KMS-11 (cell line): ENCODE measurements at regions not wholly inside any gene's neighbourhood (a gene's known extent, or its start where the extent isn't known, plus 50 kb on each side); places are given as distances from the start of the nearest gene placed in this dataset.

Source experiments
- H2AFZ ChIP-seq: fragments of 200-600 bp; sonication (generic); 2 replicates; pipeline ENCODE4 v1.6.1; 2016; ENCODE audit warnings: antibody characterized with exemption, mixed run types, low read depth
- H3K27ac ChIP-seq: fragments of 200-600 bp; sonication (generic); 2 replicates; pipeline ENCODE4 v1.6.1; 2016; ENCODE audit warnings: mild to moderate bottlenecking, mixed run types
- H3K27me3 ChIP-seq: fragments of 200-600 bp; sonication (generic); 2 replicates; pipeline ENCODE4 v1.6.1; 2017; ENCODE audit warnings: mild to moderate bottlenecking, low read depth, mixed run types, moderate library complexity; ENCODE audit not compliant: insufficient read depth
- H3K36me3 ChIP-seq: fragments of 200-600 bp; sonication (generic); 2 replicates; pipeline ENCODE4 v1.6.1; 2017; ENCODE audit warnings: mild to moderate bottlenecking, mixed run types; ENCODE audit not compliant: insufficient read depth
- H3K4me1 ChIP-seq: fragments of 200-600 bp; sonication (generic); 2 replicates; pipeline ENCODE4 v1.6.1; 2016; ENCODE audit warnings: mild to moderate bottlenecking, low read depth, mixed run types; ENCODE audit not compliant: poor library complexity, severe bottlenecking
- H3K4me2 ChIP-seq: fragments of 200-600 bp; sonication (generic); 2 replicates; pipeline ENCODE4 v1.7.0; 2016; ENCODE audit warnings: mild to moderate bottlenecking, mixed run types
- H3K4me3 ChIP-seq: fragments of 200-600 bp; sonication (generic); IDR thresholded peaks from 2 replicates; pipeline ENCODE4 v1.6.1; 2017; ENCODE audit warnings: low read depth, low read length, mixed read lengths; ENCODE audit not compliant: insufficient read depth
- H3K79me2 ChIP-seq: fragments of 200-600 bp; sonication (generic); 2 replicates; pipeline ENCODE4 v1.6.1; 2016; ENCODE audit warnings: low read depth, mixed run types; ENCODE audit not compliant: insufficient read depth
- H3K9ac ChIP-seq: fragments of 200-600 bp; sonication (generic); 2 replicates; pipeline ENCODE4 v1.6.1; 2016; ENCODE audit warnings: mild to moderate bottlenecking, mixed run types
- H4K20me1 ChIP-seq: fragments of 200-600 bp; sonication (generic); 2 replicates; pipeline ENCODE4 v1.6.1; 2016; ENCODE audit warnings: mild to moderate bottlenecking, mixed run types; ENCODE audit not compliant: insufficient read depth
- TF ChIP-seq, protein P1 (sequence below): fragments of 200-600 bp; sonication (generic); conservative IDR thresholded peaks from 2 replicates; pipeline ENCODE4 v1.6.1; 2017; ENCODE audit warnings: low read depth, mild to moderate bottlenecking, antibody characterized with exemption, low read length, moderate library complexity, mixed read lengths

DNA sequence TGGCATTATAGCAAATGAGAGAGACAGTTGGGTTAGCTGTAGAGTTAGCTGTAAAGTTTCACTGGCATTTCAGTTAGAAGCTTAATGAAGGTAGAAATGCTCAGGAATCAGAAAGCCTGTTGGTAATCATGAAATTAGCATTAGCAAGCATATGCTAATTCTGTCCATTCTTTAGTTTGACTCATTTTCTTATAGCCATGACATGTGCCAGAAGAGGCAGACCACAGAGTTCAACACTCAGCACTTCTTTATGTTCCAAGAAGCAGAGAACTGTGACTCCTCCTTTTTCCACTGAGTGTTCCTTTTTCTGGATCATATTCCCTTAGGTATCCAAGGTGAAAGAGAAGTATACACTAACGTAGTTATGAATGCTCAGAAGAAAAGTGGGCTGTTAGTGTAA is 276.2 kb upstream of the SGO1 start:
- H3K36me3 ChIP-seq = no peaks in the 10 kb centered on the region
- TF ChIP-seq, protein P1, sequence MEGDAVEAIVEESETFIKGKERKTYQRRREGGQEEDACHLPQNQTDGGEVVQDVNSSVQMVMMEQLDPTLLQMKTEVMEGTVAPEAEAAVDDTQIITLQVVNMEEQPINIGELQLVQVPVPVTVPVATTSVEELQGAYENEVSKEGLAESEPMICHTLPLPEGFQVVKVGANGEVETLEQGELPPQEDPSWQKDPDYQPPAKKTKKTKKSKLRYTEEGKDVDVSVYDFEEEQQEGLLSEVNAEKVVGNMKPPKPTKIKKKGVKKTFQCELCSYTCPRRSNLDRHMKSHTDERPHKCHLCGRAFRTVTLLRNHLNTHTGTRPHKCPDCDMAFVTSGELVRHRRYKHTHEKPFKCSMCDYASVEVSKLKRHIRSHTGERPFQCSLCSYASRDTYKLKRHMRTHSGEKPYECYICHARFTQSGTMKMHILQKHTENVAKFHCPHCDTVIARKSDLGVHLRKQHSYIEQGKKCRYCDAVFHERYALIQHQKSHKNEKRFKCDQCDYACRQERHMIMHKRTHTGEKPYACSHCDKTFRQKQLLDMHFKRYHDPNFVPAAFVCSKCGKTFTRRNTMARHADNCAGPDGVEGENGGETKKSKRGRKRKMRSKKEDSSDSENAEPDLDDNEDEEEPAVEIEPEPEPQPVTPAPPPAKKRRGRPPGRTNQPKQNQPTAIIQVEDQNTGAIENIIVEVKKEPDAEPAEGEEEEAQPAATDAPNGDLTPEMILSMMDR = no peak

DNA sequence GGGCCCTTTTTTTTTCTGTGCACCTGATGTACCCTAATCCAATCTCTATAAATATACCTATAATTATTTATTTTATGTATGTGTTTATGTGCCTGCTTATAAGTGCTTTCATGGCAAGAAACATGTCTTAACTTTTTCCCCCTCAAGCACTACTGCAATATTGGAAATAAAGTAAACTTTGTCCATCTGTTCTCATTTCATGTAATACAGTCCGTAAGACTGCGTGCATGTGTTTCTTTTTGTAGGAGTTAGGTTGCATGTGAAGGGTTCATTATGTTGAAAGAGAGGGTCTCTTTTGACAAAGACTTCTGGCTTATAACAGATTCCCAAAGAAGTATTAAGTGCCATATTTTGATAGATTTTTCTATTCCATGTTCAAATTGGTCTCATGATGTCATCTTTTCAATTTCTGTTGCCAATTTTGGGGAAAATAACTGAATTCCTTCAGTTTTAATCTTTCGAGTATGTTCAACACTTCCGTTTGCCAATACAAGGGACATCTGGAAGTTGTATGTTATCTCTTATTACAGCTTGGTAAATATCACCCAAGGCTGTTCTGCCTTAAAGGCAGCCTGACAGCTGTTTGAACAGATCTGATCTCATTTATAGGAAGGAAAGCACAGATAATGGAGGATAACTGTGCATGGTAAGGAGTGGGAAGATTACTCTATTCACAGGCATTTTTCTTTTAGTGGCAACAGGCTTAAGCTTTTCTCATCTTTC is 273.1 kb upstream of the SGO1 start:
- Histone ChIP-seq H3K9ac (no peak overlapping the region), H3K36me3 (no peaks in the 10 kb centered on the region), H3K27ac (no peak overlapping the region), H2AFZ (no peak overlapping the region), H3K4me2 (no peak overlapping the region), H3K27me3 (no peaks in the 10 kb centered on the region), H3K79me2 (no peaks in the 10 kb centered on the region), H3K4me1 (no peaks in the 10 kb centered on the region), H3K4me3 (no peak overlapping the region), H4K20me1 (no peaks in the 10 kb centered on the region)
- TF ChIP-seq, protein P1 = no peak

More for the DNA sequence above, 276.2 kb upstream of the SGO1 start:
- Histone ChIP-seq H3K4me2 (no peak overlapping the region), H3K9ac (no peak overlapping the region), H2AFZ (no peak overlapping the region), H4K20me1 (no peaks in the 10 kb centered on the region), H3K27ac (no peak overlapping the region), H3K4me3 (no peak overlapping the region), H3K79me2 (no peaks in the 10 kb centered on the region), H3K27me3 (no peaks in the 10 kb centered on the region), H3K4me1 (no peaks in the 10 kb centered on the region)

DNA sequence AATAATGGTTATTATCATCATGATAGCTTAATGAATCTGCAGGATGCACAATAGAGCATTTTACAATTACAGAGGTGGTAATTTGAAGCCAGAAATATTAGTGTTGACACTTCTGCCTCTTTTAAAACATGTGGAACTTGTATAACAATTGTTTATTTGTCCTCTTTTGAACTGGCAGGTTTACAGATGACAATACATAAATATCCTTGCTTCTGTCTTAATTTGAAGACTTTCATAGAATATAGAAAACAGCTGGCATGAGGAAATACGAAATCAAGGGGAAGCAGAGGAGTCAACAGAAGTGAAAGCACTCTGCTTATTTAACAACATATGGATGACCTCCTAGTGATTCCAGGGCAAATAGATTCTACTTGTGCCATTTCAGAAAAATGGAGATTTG is 270.5 kb upstream of the SGO1 start:
- Histone ChIP-seq H3K4me1 (no peaks in the 10 kb centered on the region), H3K4me3 (no peak overlapping the region), H4K20me1 (no peaks in the 10 kb centered on the region), H3K79me2 (no peaks in the 10 kb centered on the region), H3K27ac (no peak overlapping the region), H3K27me3 (no peaks in the 10 kb centered on the region), H3K36me3 (no peaks in the 10 kb centered on the region), H3K4me2 (no peak overlapping the region), H3K9ac (no peak overlapping the region), H2AFZ (no peak overlapping the region)
- TF ChIP-seq, protein P1 = no peak

DNA sequence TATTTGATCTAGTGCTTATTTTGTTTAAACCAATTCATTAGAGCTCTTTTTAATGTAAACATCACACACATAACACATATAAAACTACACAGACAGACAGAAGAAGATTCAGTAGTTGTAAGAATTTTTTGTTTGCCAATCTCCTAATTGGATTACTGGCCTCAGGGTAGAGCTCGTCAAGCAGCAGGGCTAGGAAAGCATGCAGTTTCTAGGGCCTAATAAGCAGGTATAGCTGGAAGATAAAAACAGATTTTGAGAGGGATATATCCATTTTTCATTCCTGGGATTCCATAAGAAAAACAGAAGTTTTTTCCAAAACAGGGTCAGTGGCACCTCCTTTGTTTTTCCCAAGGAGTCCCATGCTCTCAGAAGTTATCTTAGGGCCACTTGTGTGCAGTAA is 265.2 kb upstream of the SGO1 start:
- H4K20me1 ChIP-seq = no peaks in the 10 kb centered on the region
- no peak overlapping the region for H3K9ac ChIP-seq
- H3K4me2 ChIP-seq = no peak overlapping the region
- H3K36me3 ChIP-seq = no peaks in the 10 kb centered on the region
- H3K79me2 ChIP-seq = no peaks in the 10 kb centered on the region
- no peak overlapping the region for H3K27ac ChIP-seq
- no peaks in the 10 kb centered on the region for H3K4me1 ChIP-seq
- no peak overlapping the region for H3K4me3 ChIP-seq
- TF ChIP-seq, protein P1 = no peak
- no peaks in the 10 kb centered on the region for H3K27me3 ChIP-seq
- H2AFZ ChIP-seq = no peak overlapping the region
